ENCODE measurements at regions not wholly inside any gene's neighbourhood (a gene's known extent, or its start where the extent isn't known, plus 50 kb on each side); places are given as distances from the start of the nearest gene placed in this dataset.

DNA sequence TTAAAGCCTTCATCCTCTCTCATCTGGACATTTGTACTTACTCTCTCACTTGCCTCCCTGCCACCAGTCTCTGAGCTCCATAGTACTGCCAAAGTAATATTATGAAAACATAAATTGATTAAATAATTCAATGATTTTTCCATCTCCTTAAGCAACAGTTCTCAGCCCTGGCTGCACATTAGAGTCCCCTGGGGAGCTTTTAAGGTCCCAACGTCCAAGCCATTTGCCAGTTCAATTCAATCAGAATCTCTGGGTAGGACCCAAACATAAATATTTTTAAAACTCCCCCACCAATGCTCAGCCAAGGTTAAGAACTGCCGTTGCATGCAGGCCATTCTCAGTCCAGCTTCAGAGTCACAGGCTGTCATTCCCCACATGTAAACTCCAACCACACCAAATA, 114.4 kb upstream of the BMAL1 start:
- Histone ChIP-seq H3K4me1 (no peaks in the 10 kb centered on the region), H3K4me3 (no peak overlapping the region), H3K27me3 (no peaks in the 10 kb centered on the region), H3K36me3 (no peaks in the 10 kb centered on the region), H3K27ac (no peak overlapping the region), H3K9me3 (no peaks in the 10 kb centered on the region), H3K9ac (ENCODE audit: low read depth in 2 of 2, low read length in 2 of 2) (no peak overlapping the region)
- no peak for DNase-seq
- intact Hi-C loops (cut with DNase I), result no loop called here
- no peak for TF ChIP-seq CTCF (IDR thresholded peaks at IDR 0.05)

DNA sequence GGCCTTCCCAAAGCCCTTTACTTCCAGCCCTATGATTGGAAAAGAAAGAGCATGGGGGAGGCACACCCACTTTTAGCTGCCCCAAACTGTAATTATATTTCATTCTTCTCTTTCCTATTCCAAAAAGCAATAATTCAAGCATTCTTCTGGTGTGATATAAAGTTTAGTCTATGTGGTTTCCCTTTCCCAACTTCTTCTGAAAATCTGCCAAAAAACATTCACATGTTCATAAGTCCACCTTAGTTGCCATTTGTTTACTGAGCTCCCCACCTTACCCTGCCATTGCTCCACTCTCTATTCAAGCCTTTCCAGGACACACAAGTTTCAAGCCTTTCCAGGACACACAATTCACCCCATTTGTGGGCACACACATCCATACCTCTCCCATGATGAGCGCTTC, 111.6 kb upstream of the BMAL1 start:
- Histone ChIP-seq H3K4me1 (no peaks in the 10 kb centered on the region), H3K4me3 (no peak overlapping the region), H3K9me3 (no peaks in the 10 kb centered on the region), H3K36me3 (no peaks in the 10 kb centered on the region), H3K27ac (no peak overlapping the region), H3K9ac (ENCODE audit: low read depth in 2 of 2, low read length in 2 of 2) (no peak overlapping the region), H3K27me3 (no peaks in the 10 kb centered on the region)
- DNase-seq, result no peak
- no peak for TF ChIP-seq CTCF (IDR thresholded peaks at IDR 0.05)
- intact Hi-C loops (cut with DNase I), result no loop called here

DNA sequence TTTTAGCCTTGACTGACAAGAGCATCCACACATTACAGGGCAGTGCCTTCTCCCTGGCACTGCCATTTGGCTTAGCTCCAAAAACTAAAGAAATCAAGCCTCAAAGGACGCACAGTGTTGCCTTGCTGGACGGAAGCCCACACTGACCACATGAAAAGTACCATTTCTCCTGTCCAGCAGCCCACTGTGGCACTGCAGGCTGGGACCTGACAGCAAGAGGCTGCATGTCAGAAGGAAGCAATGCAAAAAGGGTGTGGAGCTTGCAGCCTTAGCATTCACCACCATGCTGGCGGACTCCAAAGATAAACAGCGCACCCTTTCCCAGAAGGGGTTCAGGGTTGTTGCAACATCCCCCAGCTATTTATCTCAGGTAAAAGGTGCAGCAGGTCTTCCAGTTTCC, 109.3 kb upstream of the BMAL1 start:
- H3K27ac ChIP-seq, result no peak overlapping the region
- DNase-seq, result no peak
- no peaks in the 10 kb centered on the region for H3K9me3 ChIP-seq
- no peak overlapping the region for H3K9ac ChIP-seq (ENCODE audit: low read depth in 2 of 2, low read length in 2 of 2)
- H3K36me3 ChIP-seq, result no peaks in the 10 kb centered on the region
- H3K27me3 ChIP-seq, result no peaks in the 10 kb centered on the region
- TF ChIP-seq CTCF (IDR thresholded peaks at IDR 0.05), result no peak
- no peak overlapping the region for H3K4me3 ChIP-seq
- intact Hi-C loops (cut with DNase I), result no loop called here
- no peaks in the 10 kb centered on the region for H3K4me1 ChIP-seq

- Histone ChIP-seq H3K4me1 (no peaks in the 10 kb centered on the region), H3K27me3 (no peaks in the 10 kb centered on the region), H3K9me3 (no peaks in the 10 kb centered on the region), H3K9ac (ENCODE audit: low read depth in 2 of 2, low read length in 2 of 2) (no peak overlapping the region), H3K27ac (no peak overlapping the region), H3K4me3 (no peak overlapping the region), H3K36me3 (no peaks in the 10 kb centered on the region)
- intact Hi-C loops (cut with DNase I), result no loop called here
- no peak for TF ChIP-seq CTCF (IDR thresholded peaks at IDR 0.05)
- DNase-seq, result no peak
These were observed 107.9 kb upstream of the BMAL1 start for GRCh38 chr11:13169709-13170108.

- no peak for DNase-seq
- Histone ChIP-seq H3K27ac (no peak overlapping the region), H3K4me3 (no peak overlapping the region), H3K4me1 (no peaks in the 10 kb centered on the region), H3K36me3 (no peaks in the 10 kb centered on the region), H3K9me3 (no peaks in the 10 kb centered on the region), H3K9ac (ENCODE audit: low read depth in 2 of 2, low read length in 2 of 2) (no peak overlapping the region), H3K27me3 (no peaks in the 10 kb centered on the region)
- intact Hi-C loops (cut with DNase I), result no loop called here
- no peak for TF ChIP-seq CTCF (IDR thresholded peaks at IDR 0.05)
These were observed 103.5 kb upstream of the BMAL1 start for GRCh38 chr11:13174090-13174489.
